AG04450 (cell line): ENCODE measurements at regions not wholly inside any gene's neighbourhood (a gene's known extent, or its start where the extent isn't known, plus 50 kb on each side); places are given as distances from the start of the nearest gene placed in this dataset.

Source experiments
- CTCF ChIA-PET: fragments of 300-600, 350-600 bp; formaldehyde crosslinking; extraction: SDS; loops from one replicate; lab custom pipeline; 2022; ENCODE audit warnings: antibody characterized with exemption, inconsistent platforms; lab: Charles Lee
- POLR2A ChIA-PET: fragments of 350-600 bp; formaldehyde crosslinking; extraction: SDS; loops from one replicate; lab custom pipeline; 2021; ENCODE audit warnings: antibody characterized with exemption, inconsistent platforms; lab: Yijun Ruan, JAX
- DNase-seq: peaks from one replicate; pipeline ENCODE4 v3.0.0-alpha.2; 2011; ENCODE audit warnings: low read depth, low spot score
- H3K27ac ChIP-seq: one replicate; pipeline ENCODE4 v1.5.1; 2012; ENCODE audit warnings: low read depth, low read length, control low read depth
- H3K27me3 ChIP-seq: one replicate; pipeline ENCODE4 v1.6.0; 2012; ENCODE audit warnings: low read length; ENCODE audit not compliant: control insufficient read depth, insufficient read depth
- H3K4me3 ChIP-seq: 2 replicates; pipeline ENCODE4 v1.5.1; 2011; ENCODE audit warnings: mild to moderate bottlenecking, low read depth, low read length, control low read depth
- H3K9me3 ChIP-seq: 2 replicates; pipeline ENCODE4 v1.5.1; 2012; ENCODE audit warnings: low read length; ENCODE audit not compliant: control insufficient read depth, insufficient read depth
- CTCF ChIP-seq: IDR thresholded peaks from 2 replicates; pipeline ENCODE4 v1.5.1; 2011; ENCODE audit warnings: low read depth, low read length, control low read depth, inconsistent platforms

DNA sequence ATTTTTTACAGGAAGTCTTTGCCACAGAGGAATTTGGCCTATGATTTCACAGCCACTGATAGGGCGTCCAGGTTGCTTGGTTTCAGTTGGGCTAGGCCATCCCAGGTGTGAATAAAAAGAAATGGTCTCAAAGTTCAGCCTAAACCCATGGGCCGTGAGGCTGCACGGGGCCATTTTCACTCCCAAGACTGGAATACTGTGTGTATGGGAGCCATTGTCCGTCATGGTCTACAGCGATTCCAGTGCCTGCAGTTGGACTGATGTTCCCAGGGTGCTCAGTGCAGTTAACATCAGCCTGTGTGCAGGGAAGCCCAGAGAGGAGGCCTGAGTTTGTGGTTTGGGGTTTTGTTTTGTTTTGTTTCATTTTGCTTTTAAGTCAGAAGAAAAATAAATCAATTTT is 133.2 kb downstream of the ADSS2 start:
- no peaks in the 10 kb centered on the region for H3K27me3 ChIP-seq
- H3K9me3 ChIP-seq, result no peaks in the 10 kb centered on the region; the same call in 1 of the 2 replicates
- no peak for TF ChIP-seq CTCF
- ChIA-PET CTCF (no interaction called here), POLR2A (no interaction called here)
- DNase-seq, result no peak
- H3K27ac ChIP-seq, result no peak overlapping the region
- H3K4me3 ChIP-seq, result no peak overlapping the region

- ChIA-PET CTCF (interaction anchor here (0.7 to 6.7 kb wide), 2 partner anchors 20 to 24 kb away, joined by 8 to 30 read pairs; no protein-coding TSS in a partner anchor), POLR2A (no interaction called here)
- TF ChIP-seq CTCF, result no peak
- DNase-seq, result peak; percentile 36
- Histone ChIP-seq H3K27me3 (no peaks in the 10 kb centered on the region), H3K9me3 (no peaks in the 10 kb centered on the region; the same call in 1 of the 2 replicates), H3K27ac (no peak overlapping the region), H3K4me3 (no peak overlapping the region)
These were observed 132.2 kb downstream of the ADSS2 start for GRCh38 chr1:244319283-244320132.

DNA sequence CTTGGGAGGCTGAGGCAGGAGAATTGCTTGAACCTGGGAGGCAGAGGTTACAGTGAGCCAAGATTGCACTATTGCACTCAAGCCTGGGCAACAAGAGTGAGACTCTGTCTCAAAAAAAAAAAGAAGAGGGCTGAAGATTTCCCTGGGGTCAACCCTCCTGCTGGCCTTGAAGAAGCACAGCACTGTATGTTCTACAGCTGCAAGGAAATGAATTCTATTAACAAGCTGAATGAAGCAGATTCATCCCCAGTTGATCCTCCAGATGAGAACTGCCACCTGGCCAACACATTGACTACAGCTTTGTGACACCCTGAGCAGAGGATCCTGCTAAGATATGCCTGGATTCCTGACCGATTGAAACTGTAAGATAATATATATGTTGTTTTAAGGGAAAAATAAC is 129.5 kb downstream of the ADSS2 start:
- POLR2A ChIA-PET, result interaction anchor here (1.4 kb wide), 1 partner anchor 39 kb away, joined by 4 read pairs; no protein-coding TSS in a partner anchor
- no peak for TF ChIP-seq CTCF
- H3K27me3 ChIP-seq, result no peaks in the 10 kb centered on the region
- DNase-seq, result no peak
- no peak overlapping the region for H3K4me3 ChIP-seq
- CTCF ChIA-PET, result interaction anchor here (0.6 to 6.7 kb wide), 3 partner anchors 23 to 574 kb away, joined by 3 to 30 read pairs (median 4); no protein-coding TSS in a partner anchor
- H3K9me3 ChIP-seq, result no peaks in the 10 kb centered on the region; the same call in 1 of the 2 replicates
- H3K27ac ChIP-seq, result no peak overlapping the region

DNA sequence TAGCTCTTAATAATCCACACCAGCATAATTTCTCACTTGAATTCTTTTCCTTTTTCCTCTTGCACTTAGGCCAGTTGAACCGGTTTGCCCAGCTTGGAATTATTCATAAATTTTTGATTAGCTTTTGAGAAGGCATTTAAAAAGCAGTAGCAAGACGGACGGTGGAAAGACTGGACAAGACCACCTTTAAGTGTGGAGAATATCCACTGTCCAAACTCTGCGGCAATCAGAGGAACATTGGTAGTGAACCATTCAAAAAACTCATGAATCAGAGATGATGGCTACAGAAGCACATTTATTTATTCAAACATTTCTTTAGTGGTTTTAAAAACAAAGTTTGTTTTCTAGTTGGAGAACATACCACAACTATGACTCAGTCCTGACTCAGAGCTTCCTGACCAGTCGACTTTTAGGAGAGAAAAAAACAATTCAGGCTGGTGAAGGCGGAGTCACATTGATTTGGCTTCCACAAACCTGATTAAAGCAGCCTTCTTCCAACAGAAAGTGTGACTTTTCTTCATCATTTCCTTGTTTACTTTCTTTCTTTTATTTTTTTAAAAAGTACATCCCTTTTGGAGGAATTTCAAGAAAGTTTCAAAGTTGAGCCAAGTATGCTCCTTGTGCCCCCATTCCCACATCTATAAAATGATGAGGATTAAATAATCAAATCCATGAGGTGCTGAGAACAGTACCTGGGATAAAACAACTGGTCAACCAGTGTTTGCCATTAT is 128.8 kb downstream of the ADSS2 start:
- POLR2A ChIA-PET, result interaction anchor here (0.6 to 1.4 kb wide), 2 partner anchors 39 to 419 kb away, joined by 4 to 8 read pairs; no protein-coding TSS in a partner anchor
- CTCF ChIA-PET, result interaction anchor here (0.6 to 6.7 kb wide), 3 partner anchors 24 to 575 kb away, joined by 3 to 30 read pairs (median 4); no protein-coding TSS in a partner anchor

More for the DNA sequence above, 128.8 kb downstream of the ADSS2 start:
- H3K27me3 ChIP-seq, result no peaks in the 10 kb centered on the region
- no peak overlapping the region for H3K4me3 ChIP-seq
- DNase-seq, result peak; percentile 82
- peak overlapping the region; percentile 63 for H3K27ac ChIP-seq
- no peaks in the 10 kb centered on the region; the same call in 1 of the 2 replicates for H3K9me3 ChIP-seq
- TF ChIP-seq CTCF, result no peak
